ENCODE measurements at regions not wholly inside any gene's neighbourhood (a gene's known extent, or its start where the extent isn't known, plus 50 kb on each side); places are given as distances from the start of the nearest gene placed in this dataset.

DNA sequence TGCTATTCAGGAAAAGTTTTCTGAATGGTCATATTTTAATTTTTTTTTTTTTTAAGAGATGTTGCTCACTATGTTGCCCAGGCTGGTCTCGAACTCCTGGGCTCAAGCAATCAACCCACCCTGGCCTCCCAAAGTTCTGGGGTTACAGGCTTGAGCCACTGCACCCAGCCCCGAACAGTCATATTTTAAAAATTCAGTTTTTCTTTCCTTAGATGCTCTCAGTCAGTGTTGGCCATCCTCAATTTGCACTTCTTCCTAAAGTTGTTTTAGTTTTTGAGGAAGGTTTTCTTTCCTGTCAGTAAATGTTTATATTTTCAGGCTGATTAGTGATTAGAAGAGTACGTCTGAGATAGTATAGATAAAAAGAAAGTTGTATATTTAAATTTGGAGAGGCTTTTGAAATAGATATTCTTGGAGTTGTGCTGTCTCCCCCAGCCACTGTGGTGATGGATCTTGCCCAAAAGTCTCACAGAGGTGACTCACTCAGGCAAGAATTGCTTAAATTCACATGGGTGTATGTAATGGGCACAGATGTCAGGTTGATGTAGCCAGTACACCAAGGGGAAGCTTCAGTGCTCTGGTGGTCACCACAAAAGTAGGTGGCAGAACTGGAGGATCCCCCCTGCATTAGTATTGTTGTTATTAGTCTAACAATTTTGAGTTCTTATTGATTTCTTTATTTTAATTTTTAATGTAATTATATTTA is 72.2 kb upstream of the ELOVL6 start:
- TF ChIP-seq, protein P1, sequence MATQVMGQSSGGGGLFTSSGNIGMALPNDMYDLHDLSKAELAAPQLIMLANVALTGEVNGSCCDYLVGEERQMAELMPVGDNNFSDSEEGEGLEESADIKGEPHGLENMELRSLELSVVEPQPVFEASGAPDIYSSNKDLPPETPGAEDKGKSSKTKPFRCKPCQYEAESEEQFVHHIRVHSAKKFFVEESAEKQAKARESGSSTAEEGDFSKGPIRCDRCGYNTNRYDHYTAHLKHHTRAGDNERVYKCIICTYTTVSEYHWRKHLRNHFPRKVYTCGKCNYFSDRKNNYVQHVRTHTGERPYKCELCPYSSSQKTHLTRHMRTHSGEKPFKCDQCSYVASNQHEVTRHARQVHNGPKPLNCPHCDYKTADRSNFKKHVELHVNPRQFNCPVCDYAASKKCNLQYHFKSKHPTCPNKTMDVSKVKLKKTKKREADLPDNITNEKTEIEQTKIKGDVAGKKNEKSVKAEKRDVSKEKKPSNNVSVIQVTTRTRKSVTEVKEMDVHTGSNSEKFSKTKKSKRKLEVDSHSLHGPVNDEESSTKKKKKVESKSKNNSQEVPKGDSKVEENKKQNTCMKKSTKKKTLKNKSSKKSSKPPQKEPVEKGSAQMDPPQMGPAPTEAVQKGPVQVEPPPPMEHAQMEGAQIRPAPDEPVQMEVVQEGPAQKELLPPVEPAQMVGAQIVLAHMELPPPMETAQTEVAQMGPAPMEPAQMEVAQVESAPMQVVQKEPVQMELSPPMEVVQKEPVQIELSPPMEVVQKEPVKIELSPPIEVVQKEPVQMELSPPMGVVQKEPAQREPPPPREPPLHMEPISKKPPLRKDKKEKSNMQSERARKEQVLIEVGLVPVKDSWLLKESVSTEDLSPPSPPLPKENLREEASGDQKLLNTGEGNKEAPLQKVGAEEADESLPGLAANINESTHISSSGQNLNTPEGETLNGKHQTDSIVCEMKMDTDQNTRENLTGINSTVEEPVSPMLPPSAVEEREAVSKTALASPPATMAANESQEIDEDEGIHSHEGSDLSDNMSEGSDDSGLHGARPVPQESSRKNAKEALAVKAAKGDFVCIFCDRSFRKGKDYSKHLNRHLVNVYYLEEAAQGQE (IDR thresholded peaks at IDR 0.05; ENCODE audit: insufficient read depth in 1 of 2, low read depth in 2 of 2, low read length in 2 of 2): no peak
- TF ChIP-seq FOXP2 (optimal IDR thresholded peaks at IDR 0.05; ENCODE audit: borderline replicate concordance, extremely low read depth, extremely low read length, insufficient read depth) (no peak), POLR2AphosphoS5 (IDR thresholded peaks at IDR 0.05; ENCODE audit: low read depth, low read length) (no peak), SIN3A (IDR thresholded peaks at IDR 0.05; ENCODE audit: borderline replicate concordance, insufficient read depth, low read length) (no peak), TAF1 (IDR thresholded peaks at IDR 0.05; ENCODE audit: borderline replicate concordance, insufficient read depth, low read length) (no peak)

DNA sequence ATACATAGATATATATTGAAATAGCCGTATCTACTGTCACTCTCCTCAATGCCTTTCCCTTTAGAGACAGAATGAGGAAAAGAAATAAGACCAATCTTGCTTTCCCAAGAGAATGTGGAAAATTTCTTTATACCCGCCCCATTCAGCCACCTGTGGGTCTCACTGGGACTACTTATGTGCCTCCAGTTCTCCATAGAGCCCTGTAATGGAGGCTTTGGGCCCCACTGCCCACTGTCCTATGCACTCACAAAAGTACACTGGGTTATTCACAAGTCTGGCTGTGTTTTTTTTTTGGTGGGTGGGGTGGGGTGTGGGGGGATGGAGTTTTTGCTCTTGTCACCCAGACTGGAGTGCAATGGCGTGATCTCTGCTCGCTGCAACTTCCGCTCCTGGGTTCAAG is 70.4 kb upstream of the ELOVL6 start:
- no peak for TF ChIP-seq TAF1 (IDR thresholded peaks at IDR 0.05; ENCODE audit: borderline replicate concordance, insufficient read depth, low read length)
- TF ChIP-seq, protein P1 (IDR thresholded peaks at IDR 0.05; ENCODE audit: insufficient read depth in 1 of 2, low read depth in 2 of 2, low read length in 2 of 2): no peak
- TF ChIP-seq SIN3A (IDR thresholded peaks at IDR 0.05; ENCODE audit: borderline replicate concordance, insufficient read depth, low read length): no peak
- TF ChIP-seq FOXP2 (optimal IDR thresholded peaks at IDR 0.05; ENCODE audit: borderline replicate concordance, extremely low read depth, extremely low read length, insufficient read depth): no peak
- TF ChIP-seq POLR2AphosphoS5 (IDR thresholded peaks at IDR 0.05; ENCODE audit: low read depth, low read length): no peak

DNA sequence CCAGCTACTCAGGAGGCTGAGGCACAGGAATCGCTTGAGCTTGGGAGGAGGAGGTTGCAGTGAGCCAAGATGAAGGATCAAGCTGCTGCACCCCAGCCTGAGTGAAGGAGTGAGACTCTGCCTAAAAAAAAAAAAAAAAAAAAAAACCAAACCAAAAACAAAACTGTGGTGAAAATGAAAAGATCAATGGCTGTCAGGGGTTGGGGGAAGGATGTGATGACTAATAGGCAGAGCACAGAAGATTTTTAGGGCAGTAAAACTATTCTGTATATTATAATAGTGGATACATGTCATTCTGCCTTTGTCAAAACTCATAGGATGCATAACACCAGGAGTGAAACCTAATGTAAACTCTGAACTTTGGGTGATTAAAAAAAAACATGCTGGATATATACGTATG is 69.9 kb upstream of the ELOVL6 start:
- TF ChIP-seq SIN3A (IDR thresholded peaks at IDR 0.05; ENCODE audit: borderline replicate concordance, insufficient read depth, low read length) (no peak), FOXP2 (optimal IDR thresholded peaks at IDR 0.05; ENCODE audit: borderline replicate concordance, extremely low read depth, extremely low read length, insufficient read depth) (no peak)

DNA sequence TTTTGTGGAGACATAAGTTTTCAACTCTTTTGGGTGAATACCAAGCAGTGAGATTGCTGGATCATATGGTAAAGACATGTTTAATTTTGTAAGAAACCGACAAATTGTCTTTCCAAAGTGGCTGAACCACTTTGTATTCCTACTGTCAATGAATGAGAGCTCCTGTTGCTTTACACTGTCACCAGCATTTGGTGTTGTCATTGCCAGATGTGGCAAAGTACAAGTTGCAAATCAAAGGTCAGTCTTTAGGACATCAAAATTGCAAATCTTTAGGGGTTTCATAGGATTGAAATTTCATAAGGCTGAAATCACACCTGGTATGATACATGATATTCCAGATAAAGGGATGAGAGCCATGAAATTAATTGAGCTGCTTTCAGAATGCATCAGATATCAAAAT is 67.7 kb upstream of the ELOVL6 start:
- TF ChIP-seq FOXP2 (optimal IDR thresholded peaks at IDR 0.05; ENCODE audit: borderline replicate concordance, extremely low read depth, extremely low read length, insufficient read depth): no peak
- TF ChIP-seq POLR2AphosphoS5 (IDR thresholded peaks at IDR 0.05; ENCODE audit: low read depth, low read length): no peak
- TF ChIP-seq, protein P1 (IDR thresholded peaks at IDR 0.05; ENCODE audit: insufficient read depth in 1 of 2, low read depth in 2 of 2, low read length in 2 of 2): no peak
- TF ChIP-seq TAF1 (IDR thresholded peaks at IDR 0.05; ENCODE audit: borderline replicate concordance, insufficient read depth, low read length): no peak
- no peak for TF ChIP-seq SIN3A (IDR thresholded peaks at IDR 0.05; ENCODE audit: borderline replicate concordance, insufficient read depth, low read length)

DNA sequence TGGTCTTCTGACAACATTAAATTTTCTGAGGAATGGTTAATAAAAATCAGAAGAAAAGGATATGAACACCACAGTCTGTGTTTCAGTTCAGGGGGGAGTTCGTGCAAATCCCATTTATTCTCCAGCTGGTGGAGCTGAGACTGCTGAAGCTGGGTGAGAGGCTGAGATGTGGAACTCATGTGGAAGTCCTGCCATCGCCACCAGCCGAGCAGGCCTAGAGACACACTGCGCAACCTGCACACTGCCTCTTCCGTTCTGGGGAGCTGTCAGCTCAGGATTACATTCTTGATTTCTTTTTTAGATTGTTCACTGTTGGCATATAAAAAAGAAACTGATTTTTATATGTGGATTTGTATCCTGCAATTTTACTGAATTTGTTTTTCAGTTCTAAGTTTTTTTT is 66.6 kb upstream of the ELOVL6 start:
- TF ChIP-seq, protein P1 (IDR thresholded peaks at IDR 0.05; ENCODE audit: insufficient read depth in 1 of 2, low read depth in 2 of 2, low read length in 2 of 2): no peak
- no peak for TF ChIP-seq SIN3A (IDR thresholded peaks at IDR 0.05; ENCODE audit: borderline replicate concordance, insufficient read depth, low read length)
- TF ChIP-seq FOXP2 (optimal IDR thresholded peaks at IDR 0.05; ENCODE audit: borderline replicate concordance, extremely low read depth, extremely low read length, insufficient read depth): no peak
- no peak for TF ChIP-seq POLR2AphosphoS5 (IDR thresholded peaks at IDR 0.05; ENCODE audit: low read depth, low read length)
- no peak for TF ChIP-seq TAF1 (IDR thresholded peaks at IDR 0.05; ENCODE audit: borderline replicate concordance, insufficient read depth, low read length)

Measured in PFSK-1 (cell line).